GM19468 (cell line): ENCODE measurements at regions not wholly inside any gene's neighbourhood (a gene's known extent, or its start where the extent isn't known, plus 50 kb on each side); places are given as distances from the start of the nearest gene placed in this dataset.

Source experiments
- ATAC-seq: cut with Tn5 transposase; IDR thresholded peaks from one replicate; pipeline ENCODE4 v1.9.1; 2021; ENCODE audit warnings: mild to moderate bottlenecking, moderate library complexity, moderate number of reproducible peaks; ENCODE audit not compliant: unreplicated experiment; ENCODE audit errors: extremely low read depth

DNA sequence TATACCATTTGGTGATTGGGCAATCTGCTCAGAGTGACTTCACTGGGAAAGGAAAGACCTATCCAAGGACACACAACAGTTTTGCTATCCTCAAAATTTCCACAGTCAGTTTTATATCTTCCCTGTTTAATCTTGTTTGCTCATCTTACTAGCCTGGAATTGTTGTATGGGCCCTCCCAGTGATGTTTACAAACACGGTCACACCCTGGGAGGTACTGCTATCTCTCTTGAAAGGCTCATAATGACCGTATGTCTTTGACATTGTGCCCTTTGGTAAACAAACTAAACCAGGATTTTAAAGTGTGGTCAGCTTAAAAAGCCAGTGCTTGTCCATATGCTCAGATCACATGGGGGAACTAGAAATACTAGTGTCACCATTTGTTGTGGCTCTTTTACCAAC, 277.0 kb downstream of the CDH2 start:
- no peak for ATAC-seq

DNA sequence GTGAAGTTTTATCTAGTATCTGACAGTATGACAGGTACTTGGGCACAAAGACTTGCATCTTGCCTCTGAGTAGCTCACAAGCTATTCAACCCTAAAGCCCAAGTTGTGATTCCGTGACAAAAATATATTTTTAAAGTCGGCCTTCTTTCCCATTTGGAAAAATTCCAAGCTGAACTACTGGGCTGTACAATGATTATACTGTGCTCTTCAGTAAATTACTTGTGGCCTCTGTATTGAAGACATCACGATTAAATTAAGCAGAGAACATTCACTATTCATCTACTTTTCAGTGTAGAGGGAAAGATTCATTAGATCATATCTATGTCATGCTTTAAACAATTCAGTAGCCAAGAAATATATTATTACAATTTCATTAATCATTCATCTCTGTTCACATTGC, 282.2 kb downstream of the CDH2 start:
- no peak for ATAC-seq

- no peak for ATAC-seq
Observed at GRCh38 chr18:27887711-27888495, 289.0 kb downstream of the CDH2 start.

DNA sequence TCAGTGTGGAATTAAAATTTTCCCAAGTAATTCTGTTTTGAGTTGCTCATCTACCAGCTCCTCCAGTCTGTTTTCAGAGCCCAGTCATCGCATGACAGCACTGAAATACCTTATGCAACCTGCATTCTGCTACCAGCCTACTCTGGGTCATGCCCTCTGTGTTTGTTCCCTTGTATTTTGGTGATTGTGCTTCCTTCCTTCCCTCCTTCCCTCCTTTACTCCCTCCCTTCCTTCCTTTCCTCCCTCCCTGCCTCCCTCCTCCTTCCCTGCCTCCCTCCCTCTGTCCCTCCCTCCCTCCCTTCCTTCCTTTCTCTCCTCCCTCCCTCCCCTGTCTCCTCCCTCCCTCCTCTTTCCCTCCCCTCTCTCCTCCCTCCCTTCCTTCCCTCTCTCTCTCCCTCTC, 289.6 kb downstream of the CDH2 start:
- ATAC-seq, result no peak

DNA sequence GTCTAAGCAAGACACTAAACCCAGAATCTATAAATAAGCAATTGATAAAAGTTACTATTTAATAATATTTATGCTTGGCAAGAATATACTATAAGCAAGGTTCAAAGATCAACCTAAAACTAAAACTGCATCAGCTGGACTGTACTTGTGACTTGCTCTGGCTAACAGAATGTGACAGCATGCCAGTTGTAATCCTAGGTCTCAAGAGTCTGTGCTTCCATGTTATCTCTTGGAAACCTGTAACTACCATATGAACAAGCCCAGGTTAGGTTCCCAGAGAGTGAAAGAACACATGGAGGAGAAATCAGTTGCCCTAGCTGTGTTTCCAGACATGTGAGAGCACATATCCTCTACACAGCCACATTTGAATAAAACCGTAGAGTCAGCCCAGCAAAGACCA, 297.4 kb downstream of the CDH2 start:
- no peak for ATAC-seq

- ATAC-seq, result no peak
Observed at GRCh38 chr18:27871726-27872125, 305.2 kb downstream of the CDH2 start.

DNA sequence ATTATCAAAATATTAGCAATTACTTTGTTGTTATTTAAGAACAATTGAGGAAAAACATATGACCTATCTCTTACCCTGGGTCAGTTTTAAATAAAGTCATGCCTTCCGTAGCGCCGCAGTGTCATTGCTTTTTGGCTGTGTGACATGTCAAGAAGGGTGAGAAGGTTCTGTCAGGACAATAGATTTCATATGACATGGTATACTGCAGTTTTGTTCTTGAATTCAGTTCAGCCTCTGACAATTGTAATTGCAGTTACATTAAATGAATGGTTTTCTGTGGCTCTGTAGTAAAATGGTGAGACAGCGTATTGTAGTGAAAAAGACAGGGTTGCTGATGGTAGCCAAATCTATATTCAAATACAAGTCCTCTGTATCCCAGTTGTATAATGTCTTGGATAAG, 307.2 kb downstream of the CDH2 start:
- ATAC-seq, result no peak

DNA sequence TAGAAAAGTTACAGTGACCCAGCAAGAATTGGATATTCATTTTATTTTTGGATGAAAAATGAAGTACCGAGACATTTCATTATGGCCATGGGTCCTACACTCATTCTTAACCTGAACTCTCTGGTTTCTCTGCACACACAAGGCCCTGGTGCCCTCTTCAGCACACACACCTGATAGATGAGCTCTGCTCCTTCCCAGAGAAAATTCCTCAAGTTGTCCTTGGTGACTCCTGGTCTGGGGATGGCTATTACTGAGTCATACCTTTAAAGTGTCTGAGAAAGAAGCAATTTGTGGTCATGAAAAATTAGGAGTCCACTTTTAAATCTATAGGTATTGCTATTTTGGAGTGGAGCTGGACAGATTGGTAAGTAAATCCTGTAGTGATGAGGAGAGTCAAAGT, 311.5 kb downstream of the CDH2 start:
- ATAC-seq, result no peak

- ATAC-seq, result no peak
Observed at GRCh38 chr18:27863780-27864430, 313.0 kb downstream of the CDH2 start.

DNA sequence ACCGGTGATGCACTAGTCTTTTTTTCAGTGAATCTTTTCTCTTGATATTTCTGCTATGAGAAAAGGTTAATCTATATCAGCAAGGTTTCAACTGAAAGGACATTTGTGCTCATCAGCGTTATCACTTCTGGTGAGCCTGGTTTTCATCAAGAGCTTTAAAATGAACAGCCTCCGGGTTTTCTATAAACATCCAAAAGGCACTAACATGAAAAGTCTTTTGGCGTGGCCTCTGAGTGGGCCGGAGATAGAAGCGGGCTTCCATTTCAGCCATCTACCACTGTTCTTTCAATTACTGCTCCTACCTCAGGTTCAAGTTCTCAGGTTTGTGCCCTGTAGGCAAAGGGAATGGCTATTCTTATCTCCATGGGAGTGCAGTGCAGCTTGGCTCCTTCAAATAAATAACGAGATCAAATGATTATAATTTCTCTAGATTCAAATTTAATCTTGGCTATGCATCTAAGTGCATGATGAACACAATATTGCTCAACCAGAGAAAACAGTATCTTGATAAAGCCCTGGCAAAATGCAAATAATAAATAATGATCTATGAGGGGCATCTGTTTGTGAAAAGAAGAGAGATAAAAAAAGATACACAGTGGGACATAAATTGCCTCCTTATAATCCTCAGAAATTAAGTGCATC, 314.8 kb downstream of the CDH2 start:
- no peak for ATAC-seq

DNA sequence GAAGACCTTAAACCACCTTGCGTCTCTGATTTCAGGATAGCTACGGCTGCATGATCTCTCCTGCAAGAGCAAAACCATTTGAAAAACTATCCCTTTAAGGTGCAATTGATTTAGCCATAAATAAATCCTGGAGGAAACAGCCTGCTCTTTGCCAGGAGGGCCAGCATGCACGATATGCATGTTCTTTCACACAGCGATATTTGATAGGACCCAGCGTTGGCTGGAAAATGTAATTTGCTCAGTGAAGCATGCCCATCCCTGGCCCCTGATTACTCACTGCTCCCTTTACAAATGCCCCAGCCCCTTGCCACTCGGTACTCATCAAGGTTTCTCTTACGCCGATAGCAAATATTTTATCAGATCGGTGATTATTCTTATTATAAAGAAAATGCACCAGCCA, 315.4 kb downstream of the CDH2 start:
- ATAC-seq, result no peak

DNA sequence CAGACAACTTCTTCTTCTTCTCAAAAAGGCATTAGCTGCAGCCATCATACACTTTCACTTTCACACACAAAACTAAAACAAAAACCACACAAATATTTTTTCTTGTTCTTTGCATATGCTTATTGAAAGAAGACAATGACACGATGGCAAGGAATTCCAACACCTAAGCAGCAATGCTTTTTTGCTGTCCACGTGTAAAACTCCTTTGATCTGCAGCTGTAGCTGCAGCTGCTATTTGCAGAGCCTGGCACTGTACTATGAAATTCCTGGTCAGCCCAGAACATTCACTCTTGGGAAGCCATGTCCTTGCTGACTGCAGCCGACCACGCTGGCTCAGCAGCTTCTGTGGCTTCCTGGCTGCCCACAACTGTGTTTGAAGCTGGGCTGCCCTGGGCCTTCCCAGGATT, 316.2 kb downstream of the CDH2 start:
- ATAC-seq, result no peak

- no peak for ATAC-seq
Observed at GRCh38 chr18:27860011-27860410, 316.9 kb downstream of the CDH2 start.

- ATAC-seq, result no peak
Observed at GRCh38 chr18:27856820-27857219, 320.1 kb downstream of the CDH2 start.

DNA sequence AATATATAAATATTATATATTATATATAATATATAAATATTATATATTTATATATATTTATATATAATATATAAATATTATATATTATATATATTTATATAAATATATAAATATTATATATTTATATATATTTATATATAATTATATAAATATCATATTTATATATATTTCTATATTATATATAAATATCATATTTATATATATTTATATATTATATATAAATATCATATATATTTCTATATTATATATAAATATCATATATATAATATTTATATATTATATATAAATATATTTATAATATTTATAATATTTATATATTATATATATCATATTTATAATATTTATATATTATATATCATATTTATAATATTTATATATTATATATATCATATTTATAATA, 321.4 kb downstream of the CDH2 start:
- ATAC-seq, result no peak

GRCh38 chr18:27854631-27855030, 322.3 kb downstream of the CDH2 start:
- ATAC-seq, result no peak

GRCh38 chr18:27848336-27848735, 328.6 kb downstream of the CDH2 start:
- ATAC-seq, result no peak

DNA sequence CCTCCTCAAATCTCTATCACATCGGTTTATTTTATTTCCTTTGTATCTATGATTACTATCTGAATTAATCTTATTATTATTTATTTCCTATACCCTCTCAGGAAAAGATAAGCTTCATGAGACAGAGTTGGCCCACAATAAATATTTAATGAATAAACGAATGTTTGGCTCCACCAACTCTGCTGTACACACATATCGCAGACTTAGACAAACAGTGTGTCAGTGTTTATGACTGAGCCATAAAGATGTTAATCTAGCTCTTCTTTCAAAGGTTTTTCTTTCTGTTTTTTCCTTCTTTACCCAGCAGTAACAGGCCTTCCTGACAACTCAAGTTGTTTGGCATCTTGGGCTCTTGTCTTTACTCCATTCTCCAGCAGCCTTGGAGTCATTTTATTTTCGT, 329.5 kb downstream of the CDH2 start:
- no peak for ATAC-seq

DNA sequence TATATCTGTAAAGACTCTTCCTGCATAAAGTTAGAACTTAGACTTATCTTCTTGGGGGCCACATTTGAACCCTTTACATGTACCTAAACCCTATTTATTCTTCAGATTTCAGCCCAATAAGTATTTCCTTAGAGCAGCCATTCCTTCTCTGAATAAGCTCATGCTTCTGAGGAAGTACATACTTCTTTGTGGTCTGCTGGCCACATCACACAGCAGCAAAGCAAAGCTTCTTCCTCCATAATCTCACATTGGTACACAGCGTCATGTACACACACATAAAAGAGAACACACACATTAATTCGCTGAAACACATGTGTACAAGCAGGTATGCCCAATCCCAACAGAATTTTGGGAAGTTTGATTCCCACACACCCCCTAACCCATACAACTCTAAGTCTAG, 331.0 kb downstream of the CDH2 start:
- ATAC-seq, result no peak

GRCh38 chr18:27843783-27844777, 332.9 kb downstream of the CDH2 start:
- no peak for ATAC-seq
